ENCODE measurements at regions not wholly inside any gene's neighbourhood (a gene's known extent, or its start where the extent isn't known, plus 50 kb on each side); places are given as distances from the start of the nearest gene placed in this dataset.

DNA sequence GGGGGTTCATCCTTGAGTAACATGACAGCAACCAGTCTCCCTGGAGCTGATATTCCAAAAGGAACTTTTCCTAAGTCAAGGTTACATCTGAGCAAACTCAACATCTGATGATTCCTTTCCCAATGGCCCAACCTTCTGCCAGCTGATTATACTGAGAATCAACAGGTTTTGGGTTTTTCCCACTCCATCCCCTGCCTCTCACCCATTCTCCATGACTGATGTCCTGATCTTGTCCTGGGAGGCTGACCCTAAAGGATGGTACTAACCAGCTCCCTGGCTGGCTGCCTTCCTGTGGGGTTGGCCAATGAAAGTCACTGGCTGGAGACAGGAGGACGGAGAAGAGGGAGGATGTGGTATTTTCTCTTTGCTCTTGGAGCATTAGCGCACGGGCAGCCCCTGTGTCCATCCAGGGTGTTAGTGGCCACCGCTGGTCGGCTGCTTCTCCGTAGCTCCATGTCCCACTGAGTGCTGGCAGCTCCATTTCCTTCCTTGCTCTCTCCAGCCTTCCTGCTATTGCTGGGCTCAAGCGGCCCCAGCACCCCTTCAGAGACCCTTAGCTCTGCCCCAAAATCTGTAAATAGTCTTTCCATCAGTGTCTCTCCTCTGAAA is 306.2 kb upstream of the PITRM1 start:
- H3K27ac ChIP-seq (ENCODE audit: low read length in 2 of 2), result no peak overlapping the region
- H3K27me3 Mint-ChIP-seq, result no peaks in the 10 kb centered on the region
- ChIA-PET POLR2A (no interaction called here), CTCF (interaction anchor here (1.2 kb wide), 1 partner anchor 10 kb away, joined by 3 read pairs; no protein-coding TSS in a partner anchor)
- peaks cover 0 to 3% (median 0%) of the 10 kb centered on the region in 3 donors for H3K9me3 ChIP-seq (ENCODE audit: control extremely low read depth in 1 of 3, control insufficient read depth in 2 of 3, insufficient read depth in 1 of 3, low read length in 2 of 3)
- H4K20me1 ChIP-seq (ENCODE audit: control insufficient read depth, insufficient read depth, low read length, poor library complexity, severe bottlenecking), result no peaks in the 10 kb centered on the region
- no peak for ATAC-seq (ENCODE audit: low read depth)
- intact Hi-C loops (cut with micrococcal nuclease), result no loop called here
- DNase-seq, result no peak
- H3K27me3 ChIP-seq (replicated peaks in 1 of 4; ENCODE audit: control extremely low read depth in 1 of 4, control insufficient read depth in 3 of 4, insufficient read depth in 4 of 4, low read length in 3 of 4), result no peaks in the 10 kb centered on the region
- no peak overlapping the region for H3K27ac Mint-ChIP-seq
- 100% methylated on average over 7 of the region's 7 CpGs for WGBS (ENCODE audit: insufficient coverage)
- no peak overlapping the region for H2AFZ ChIP-seq (ENCODE audit: insufficient read depth, low read depth, low read length, poor library complexity, severe bottlenecking)
- H3K4me3 ChIP-seq (ENCODE audit: control extremely low read depth in 1 of 5, extremely low read depth in 1 of 5, insufficient read depth in 1 of 5, low read depth in 2 of 5, low read length in 4 of 5), result no peak overlapping the region
- H3K4me3 Mint-ChIP-seq, result no peak overlapping the region
- no peaks in the 10 kb centered on the region for H3K36me3 ChIP-seq (replicated peaks in 1 of 2; ENCODE audit: control extremely low read depth in 1 of 2, control insufficient read depth in 1 of 2, extremely low read depth in 1 of 2, insufficient read depth in 2 of 2, low read length in 1 of 2)
- H3K9me3 Mint-ChIP-seq (ENCODE audit: insufficient read depth), result no peaks in the 10 kb centered on the region
- peaks cover 23 to 28% of the 10 kb centered on the region in 2 donors for H3K4me1 ChIP-seq (ENCODE audit: control insufficient read depth in 2 of 2, insufficient read depth in 2 of 2, low read length in 2 of 2)
- peaks cover 30% of the 10 kb centered on the region for H3K4me1 Mint-ChIP-seq
- no peak overlapping the region for H3K9ac ChIP-seq (ENCODE audit: low read length)
- H3K4me2 ChIP-seq (replicated peaks; ENCODE audit: low read depth, low read length, poor library complexity, severe bottlenecking), result no peak overlapping the region
- TF ChIP-seq EZH2 (IDR thresholded peaks at IDR 0.05; ENCODE audit: borderline replicate concordance, insufficient read depth, low read depth, low read length, poor library complexity, severe bottlenecking), result no peak
- TF ChIP-seq, protein P1, sequence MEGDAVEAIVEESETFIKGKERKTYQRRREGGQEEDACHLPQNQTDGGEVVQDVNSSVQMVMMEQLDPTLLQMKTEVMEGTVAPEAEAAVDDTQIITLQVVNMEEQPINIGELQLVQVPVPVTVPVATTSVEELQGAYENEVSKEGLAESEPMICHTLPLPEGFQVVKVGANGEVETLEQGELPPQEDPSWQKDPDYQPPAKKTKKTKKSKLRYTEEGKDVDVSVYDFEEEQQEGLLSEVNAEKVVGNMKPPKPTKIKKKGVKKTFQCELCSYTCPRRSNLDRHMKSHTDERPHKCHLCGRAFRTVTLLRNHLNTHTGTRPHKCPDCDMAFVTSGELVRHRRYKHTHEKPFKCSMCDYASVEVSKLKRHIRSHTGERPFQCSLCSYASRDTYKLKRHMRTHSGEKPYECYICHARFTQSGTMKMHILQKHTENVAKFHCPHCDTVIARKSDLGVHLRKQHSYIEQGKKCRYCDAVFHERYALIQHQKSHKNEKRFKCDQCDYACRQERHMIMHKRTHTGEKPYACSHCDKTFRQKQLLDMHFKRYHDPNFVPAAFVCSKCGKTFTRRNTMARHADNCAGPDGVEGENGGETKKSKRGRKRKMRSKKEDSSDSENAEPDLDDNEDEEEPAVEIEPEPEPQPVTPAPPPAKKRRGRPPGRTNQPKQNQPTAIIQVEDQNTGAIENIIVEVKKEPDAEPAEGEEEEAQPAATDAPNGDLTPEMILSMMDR (IDR thresholded peaks at IDR 0.05), result no peak
- no peaks in the 10 kb centered on the region for H3K79me2 ChIP-seq (ENCODE audit: control insufficient read depth, insufficient read depth, low read length)

DNA sequence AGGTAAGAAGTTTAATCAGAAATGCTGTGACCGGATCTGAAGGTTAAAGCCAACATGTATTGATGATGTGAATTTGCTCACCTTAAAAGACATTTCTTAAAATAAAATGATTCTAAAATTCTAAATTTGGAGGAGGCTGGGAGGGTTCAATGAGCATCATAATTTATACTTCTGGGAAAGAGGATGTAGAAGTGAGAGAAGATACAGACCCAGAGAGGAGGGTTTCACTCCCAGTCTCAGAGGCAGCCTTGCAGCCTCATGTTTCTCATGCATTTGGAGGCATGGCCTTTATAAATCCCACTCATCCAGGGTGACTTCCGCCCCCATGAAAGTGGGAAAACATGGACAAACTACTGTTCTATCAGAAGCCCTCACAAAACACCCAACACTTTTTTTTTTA is 305.6 kb upstream of the PITRM1 start:
- no peak overlapping the region for H3K4me2 ChIP-seq (replicated peaks; ENCODE audit: low read depth, low read length, poor library complexity, severe bottlenecking)

More for the DNA sequence above, 305.6 kb upstream of the PITRM1 start:
- no peak overlapping the region for H3K9ac ChIP-seq (ENCODE audit: low read length)
- CTCF ChIA-PET, result interaction anchor here (1.2 kb wide), 1 partner anchor 10 kb away, joined by 3 read pairs; no protein-coding TSS in a partner anchor
- POLR2A ChIA-PET, result no interaction called here
- H3K79me2 ChIP-seq (ENCODE audit: control insufficient read depth, insufficient read depth, low read length), result no peaks in the 10 kb centered on the region
- no peaks in the 10 kb centered on the region for H3K36me3 ChIP-seq (replicated peaks in 1 of 2; ENCODE audit: control extremely low read depth in 1 of 2, control insufficient read depth in 1 of 2, extremely low read depth in 1 of 2, insufficient read depth in 2 of 2, low read length in 1 of 2)
- no peak overlapping the region for H3K4me3 ChIP-seq (ENCODE audit: control extremely low read depth in 1 of 5, extremely low read depth in 1 of 5, insufficient read depth in 1 of 5, low read depth in 2 of 5, low read length in 4 of 5)
- H3K9me3 ChIP-seq (ENCODE audit: control extremely low read depth in 1 of 3, control insufficient read depth in 2 of 3, insufficient read depth in 1 of 3, low read length in 2 of 3), result peaks cover 0 to 2% (median 0%) of the 10 kb centered on the region in 3 donors
- intact Hi-C loops (cut with micrococcal nuclease), result no loop called here
- no peak overlapping the region for H3K27ac Mint-ChIP-seq
- H3K9me3 Mint-ChIP-seq (ENCODE audit: insufficient read depth), result no peaks in the 10 kb centered on the region
- no peaks in the 10 kb centered on the region for H3K27me3 ChIP-seq (replicated peaks in 1 of 4; ENCODE audit: control extremely low read depth in 1 of 4, control insufficient read depth in 3 of 4, insufficient read depth in 4 of 4, low read length in 3 of 4)
- no peak for TF ChIP-seq EZH2 (IDR thresholded peaks at IDR 0.05; ENCODE audit: borderline replicate concordance, insufficient read depth, low read depth, low read length, poor library complexity, severe bottlenecking)
- TF ChIP-seq, protein P1 (IDR thresholded peaks at IDR 0.05), result no peak
- H2AFZ ChIP-seq (ENCODE audit: insufficient read depth, low read depth, low read length, poor library complexity, severe bottlenecking), result no peak overlapping the region
- WGBS (ENCODE audit: insufficient coverage), result no CpG with 5 or more reads among the region's 2 CpGs
- DNase-seq, result no peak
- peaks cover 21 to 26% of the 10 kb centered on the region in 2 donors for H3K4me1 ChIP-seq (ENCODE audit: control insufficient read depth in 2 of 2, insufficient read depth in 2 of 2, low read length in 2 of 2)
- H3K4me1 Mint-ChIP-seq, result peaks cover 27% of the 10 kb centered on the region
- no peaks in the 10 kb centered on the region for H3K27me3 Mint-ChIP-seq
- peak; percentile 33 for ATAC-seq (ENCODE audit: low read depth)
- no peak overlapping the region for H3K4me3 Mint-ChIP-seq
- no peak overlapping the region for H3K27ac ChIP-seq (ENCODE audit: low read length in 2 of 2)
- no peaks in the 10 kb centered on the region for H4K20me1 ChIP-seq (ENCODE audit: control insufficient read depth, insufficient read depth, low read length, poor library complexity, severe bottlenecking)

Data from B cell (primary cell).